GM12878 (cell line): ENCODE measurements at regions not wholly inside any gene's neighbourhood (a gene's known extent, or its start where the extent isn't known, plus 50 kb on each side); places are given as distances from the start of the nearest gene placed in this dataset.

Experiments
- ATAC-seq: fragments of 200-7000 bp; cut with Tn5 transposase; 3 replicates; pipeline ENCODE4 v1.9.1; 2020; ENCODE audit warnings: mild to moderate bottlenecking, moderate library complexity
- BruUV-seq: library from RNA; stranded (reverse); fragments of 400-500 nt; replicated peaks from 2 replicates; lab custom pipeline; 2021; lab: Mats Ljungman, UMichigan
- CTCF ChIA-PET: fragments of 300-600 bp; sonication (Branson Sonifier 250); formaldehyde crosslinking; extraction: SDS; loops from one replicate; lab custom pipeline; 2021; ENCODE audit warnings: inconsistent platforms; lab: Yijun Ruan, JAX
- POLR2A ChIA-PET: fragments of 350-600 bp; formaldehyde crosslinking; extraction: SDS; loops from one replicate; lab custom pipeline; 2021; ENCODE audit warnings: inconsistent platforms; lab: Charles Lee
- RAD21 ChIA-PET: fragments of 300-600 bp; sonication (Branson Sonifier 250); formaldehyde crosslinking; loops from one replicate; lab custom pipeline; 2023; ENCODE audit warnings: antibody characterized with exemption; ENCODE audit not compliant: unreplicated experiment; lab: Charles Lee
- SMC1A ChIA-PET: fragments of 300-600 bp; sonication (Branson Sonifier 250); formaldehyde crosslinking; loops from one replicate; lab custom pipeline; 2023; ENCODE audit not compliant: unreplicated experiment, uncharacterized antibody; lab: Charles Lee
- DNase-seq: peaks from one replicate; pipeline ENCODE4 v3.0.0-alpha.2; 2011; ENCODE audit warnings: low read depth, low spot score
- FAIRE-seq: peaks from 3 replicates; lab custom pipeline; 2011; peaks lifted over from hg19 to GRCh38; lab: Jason Lieb, UNC
- H2AFZ ChIP-seq: 2 replicates; pipeline ENCODE4 v1.6.0; 2011; ENCODE audit warnings: low read depth, low read length, control low read depth; ENCODE audit not compliant: control insufficient read depth
- H3K27ac ChIP-seq: 2 replicates; pipeline ENCODE4 v1.5.1; 2011; ENCODE audit warnings: control low read depth; ENCODE audit not compliant: control insufficient read depth, insufficient read depth
- H3K27me3 ChIP-seq, 2 experiments: replicated peaks in 1 of 2; 2 replicates each; pipeline versions ENCODE4 v1.6.0 to v1.6.1; 2011; ENCODE audit warnings: low read length in 1 of 2; ENCODE audit not compliant: control insufficient read depth in 2 of 2, insufficient read depth in 2 of 2
- H3K36me3 ChIP-seq, 2 experiments: 2 replicates each; pipeline ENCODE4 v1.5.1; 2011; ENCODE audit warnings: low read length in 1 of 2; ENCODE audit not compliant: control insufficient read depth in 2 of 2, insufficient read depth in 2 of 2
- H3K4me1 ChIP-seq: 2 replicates; pipeline ENCODE4 v1.6.1; 2011; ENCODE audit warnings: mild to moderate bottlenecking, low read length, moderate library complexity, mixed read lengths; ENCODE audit not compliant: control insufficient read depth, insufficient read depth
- H3K4me2 ChIP-seq: 2 replicates; pipeline ENCODE4 v1.6.0; 2011; ENCODE audit warnings: control low read depth; ENCODE audit not compliant: control insufficient read depth, insufficient read depth
- H3K4me3 ChIP-seq: fragments of 200-600 bp; sonication (generic); 2 replicates; pipeline ENCODE4 v1.5.1; 2016
- H3K79me2 ChIP-seq: 2 replicates; pipeline ENCODE4 v1.6.0; 2011; ENCODE audit warnings: low read length; ENCODE audit not compliant: control insufficient read depth, insufficient read depth
- H3K9ac ChIP-seq: 2 replicates; pipeline ENCODE4 v1.8.0; 2011; ENCODE audit warnings: low read length, control low read depth, mixed read lengths; ENCODE audit not compliant: control insufficient read depth, insufficient read depth
- H3K9me3 ChIP-seq: replicated peaks from 3 replicates; pipeline ENCODE4 v1.5.1; 2011; ENCODE audit warnings: mild to moderate bottlenecking, low read length; ENCODE audit not compliant: control insufficient read depth, insufficient read depth
- H4K20me1 ChIP-seq: 2 replicates; pipeline ENCODE4 v1.6.0; 2011; ENCODE audit not compliant: control insufficient read depth, insufficient read depth
- ETV6 ChIP-seq, 2 experiments: fragments of 450-650 bp in 1 of 2; IDR thresholded peaks in 1 of 2; conservative IDR thresholded peaks in 1 of 2; 2 replicates each; pipeline ENCODE4 v1.6.1; 2014; ENCODE audit warnings: antibody characterized with exemption in 1 of 2, borderline replicate concordance in 1 of 2, low read depth in 1 of 2, mild to moderate bottlenecking in 1 of 2, moderate library complexity in 1 of 2
- NFIC ChIP-seq: IDR thresholded peaks from 2 replicates; pipeline ENCODE4 v1.6.1; 2012; ENCODE audit warnings: low read depth, mild to moderate bottlenecking, inconsistent platforms, low read length, moderate library complexity
- WGBS: methylation state at CpG from one replicate; pipeline ENCODE4 v1.1.6; 2016; ENCODE audit warnings: low lambda C conversion rate; ENCODE audit not compliant: insufficient replicate concordance, insufficient coverage; ENCODE audit errors: missing lambda C conversion rate; 5-methylcytosine and 5-hydroxymethylcytosine counted together
- in situ Hi-C: fragments of 300-500 bp; cut with MboI; formaldehyde crosslinking; loops from 9 replicates; pipeline ENCODE4 v1.14.3; 2018; ENCODE audit warnings: mixed read lengths
- intact Hi-C: fragments of 100-400 bp; cut with micrococcal nuclease; formaldehyde crosslinking; loops from one replicate; pipeline ENCODE4 v1.14.2; 2022; ENCODE audit not compliant: unreplicated experiment
- TF ChIP-seq, protein P1 (sequence below): IDR thresholded peaks from 2 replicates; pipeline ENCODE4 v1.6.1; 2012; ENCODE audit warnings: improper control_type of control experiment, low read depth, low read length; ENCODE audit not compliant: insufficient replicate concordance
- TF ChIP-seq, protein P2 (sequence below): fragments of 450-650 bp; IDR thresholded peaks from 2 replicates; pipeline ENCODE4 v1.6.1; 2017; ENCODE audit warnings: mild to moderate bottlenecking
- TF ChIP-seq, protein P3 (sequence below): fragments of 450-650 bp; IDR thresholded peaks from 2 replicates; pipeline ENCODE4 v1.6.1; 2017; ENCODE audit warnings: mild to moderate bottlenecking, moderate library complexity
- TF ChIP-seq, protein P4 (sequence below): fragments of 450-650 bp; formaldehyde crosslinking; IDR thresholded peaks from 2 replicates; pipeline ENCODE4 v1.4.0; 2020; ENCODE audit warnings: mild to moderate bottlenecking, moderate library complexity

DNA sequence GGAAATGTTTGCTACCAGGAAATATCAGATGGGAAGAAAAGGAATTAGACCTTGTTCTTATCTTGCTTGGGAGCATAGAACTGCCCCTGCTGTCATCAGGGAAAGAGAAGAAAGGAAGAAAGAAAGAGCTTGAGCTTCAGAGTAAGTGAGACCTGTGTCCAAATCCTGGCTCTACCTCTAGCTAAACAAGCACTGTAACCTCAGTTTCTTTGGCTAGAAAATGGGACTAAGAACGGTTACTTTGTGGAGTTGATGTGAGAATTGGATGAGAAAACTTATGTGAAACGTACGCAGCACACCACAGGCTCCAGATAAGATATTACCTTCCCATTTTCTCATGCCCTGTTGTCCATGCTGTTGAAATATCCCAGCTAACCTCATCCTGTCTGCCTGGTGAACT, 57.1 kb upstream of the CREB3L1 start (continued):
- TF ChIP-seq, protein P1, sequence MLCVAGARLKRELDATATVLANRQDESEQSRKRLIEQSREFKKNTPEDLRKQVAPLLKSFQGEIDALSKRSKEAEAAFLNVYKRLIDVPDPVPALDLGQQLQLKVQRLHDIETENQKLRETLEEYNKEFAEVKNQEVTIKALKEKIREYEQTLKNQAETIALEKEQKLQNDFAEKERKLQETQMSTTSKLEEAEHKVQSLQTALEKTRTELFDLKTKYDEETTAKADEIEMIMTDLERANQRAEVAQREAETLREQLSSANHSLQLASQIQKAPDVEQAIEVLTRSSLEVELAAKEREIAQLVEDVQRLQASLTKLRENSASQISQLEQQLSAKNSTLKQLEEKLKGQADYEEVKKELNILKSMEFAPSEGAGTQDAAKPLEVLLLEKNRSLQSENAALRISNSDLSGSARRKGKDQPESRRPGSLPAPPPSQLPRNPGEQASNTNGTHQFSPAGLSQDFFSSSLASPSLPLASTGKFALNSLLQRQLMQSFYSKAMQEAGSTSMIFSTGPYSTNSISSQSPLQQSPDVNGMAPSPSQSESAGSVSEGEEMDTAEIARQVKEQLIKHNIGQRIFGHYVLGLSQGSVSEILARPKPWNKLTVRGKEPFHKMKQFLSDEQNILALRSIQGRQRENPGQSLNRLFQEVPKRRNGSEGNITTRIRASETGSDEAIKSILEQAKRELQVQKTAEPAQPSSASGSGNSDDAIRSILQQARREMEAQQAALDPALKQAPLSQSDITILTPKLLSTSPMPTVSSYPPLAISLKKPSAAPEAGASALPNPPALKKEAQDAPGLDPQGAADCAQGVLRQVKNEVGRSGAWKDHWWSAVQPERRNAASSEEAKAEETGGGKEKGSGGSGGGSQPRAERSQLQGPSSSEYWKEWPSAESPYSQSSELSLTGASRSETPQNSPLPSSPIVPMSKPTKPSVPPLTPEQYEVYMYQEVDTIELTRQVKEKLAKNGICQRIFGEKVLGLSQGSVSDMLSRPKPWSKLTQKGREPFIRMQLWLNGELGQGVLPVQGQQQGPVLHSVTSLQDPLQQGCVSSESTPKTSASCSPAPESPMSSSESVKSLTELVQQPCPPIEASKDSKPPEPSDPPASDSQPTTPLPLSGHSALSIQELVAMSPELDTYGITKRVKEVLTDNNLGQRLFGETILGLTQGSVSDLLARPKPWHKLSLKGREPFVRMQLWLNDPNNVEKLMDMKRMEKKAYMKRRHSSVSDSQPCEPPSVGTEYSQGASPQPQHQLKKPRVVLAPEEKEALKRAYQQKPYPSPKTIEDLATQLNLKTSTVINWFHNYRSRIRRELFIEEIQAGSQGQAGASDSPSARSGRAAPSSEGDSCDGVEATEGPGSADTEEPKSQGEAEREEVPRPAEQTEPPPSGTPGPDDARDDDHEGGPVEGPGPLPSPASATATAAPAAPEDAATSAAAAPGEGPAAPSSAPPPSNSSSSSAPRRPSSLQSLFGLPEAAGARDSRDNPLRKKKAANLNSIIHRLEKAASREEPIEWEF, result no peak
- TF ChIP-seq, protein P2, sequence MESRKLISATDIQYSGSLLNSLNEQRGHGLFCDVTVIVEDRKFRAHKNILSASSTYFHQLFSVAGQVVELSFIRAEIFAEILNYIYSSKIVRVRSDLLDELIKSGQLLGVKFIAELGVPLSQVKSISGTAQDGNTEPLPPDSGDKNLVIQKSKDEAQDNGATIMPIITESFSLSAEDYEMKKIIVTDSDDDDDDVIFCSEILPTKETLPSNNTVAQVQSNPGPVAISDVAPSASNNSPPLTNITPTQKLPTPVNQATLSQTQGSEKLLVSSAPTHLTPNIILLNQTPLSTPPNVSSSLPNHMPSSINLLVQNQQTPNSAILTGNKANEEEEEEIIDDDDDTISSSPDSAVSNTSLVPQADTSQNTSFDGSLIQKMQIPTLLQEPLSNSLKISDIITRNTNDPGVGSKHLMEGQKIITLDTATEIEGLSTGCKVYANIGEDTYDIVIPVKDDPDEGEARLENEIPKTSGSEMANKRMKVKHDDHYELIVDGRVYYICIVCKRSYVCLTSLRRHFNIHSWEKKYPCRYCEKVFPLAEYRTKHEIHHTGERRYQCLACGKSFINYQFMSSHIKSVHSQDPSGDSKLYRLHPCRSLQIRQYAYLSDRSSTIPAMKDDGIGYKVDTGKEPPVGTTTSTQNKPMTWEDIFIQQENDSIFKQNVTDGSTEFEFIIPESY, result no peak
- TF ChIP-seq ETV6 (conservative IDR thresholded peaks at IDR 0.05 in 1 of 2, IDR thresholded peaks at IDR 0.05 in 1 of 2; ENCODE audit: borderline replicate concordance in 1 of 2, low read depth in 1 of 2), result no peak

DNA sequence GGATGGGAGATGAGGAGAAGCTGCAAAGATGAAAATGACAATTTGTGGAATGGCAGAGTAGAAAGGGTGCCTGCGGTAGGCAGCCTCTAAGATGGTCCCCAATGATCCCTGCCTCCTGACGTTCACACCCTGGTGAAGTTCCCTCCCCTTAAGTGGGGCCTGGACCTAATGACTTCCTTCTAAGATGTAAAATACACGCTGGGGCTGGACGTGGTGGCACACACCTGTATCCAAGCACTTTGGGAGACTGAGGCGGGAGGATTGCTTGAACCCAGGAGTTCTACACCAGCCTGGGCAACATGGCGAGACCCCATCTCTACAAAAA, 60.7 kb upstream of the CREB3L1 start:
- ChIA-PET CTCF (interaction anchor here (1.3 kb wide), 1 partner anchor 251 kb away, joined by 4 read pairs; no protein-coding TSS in a partner anchor), POLR2A (no interaction called here)
- in situ Hi-C loops, result no loop called here
- TF ChIP-seq, protein P3, sequence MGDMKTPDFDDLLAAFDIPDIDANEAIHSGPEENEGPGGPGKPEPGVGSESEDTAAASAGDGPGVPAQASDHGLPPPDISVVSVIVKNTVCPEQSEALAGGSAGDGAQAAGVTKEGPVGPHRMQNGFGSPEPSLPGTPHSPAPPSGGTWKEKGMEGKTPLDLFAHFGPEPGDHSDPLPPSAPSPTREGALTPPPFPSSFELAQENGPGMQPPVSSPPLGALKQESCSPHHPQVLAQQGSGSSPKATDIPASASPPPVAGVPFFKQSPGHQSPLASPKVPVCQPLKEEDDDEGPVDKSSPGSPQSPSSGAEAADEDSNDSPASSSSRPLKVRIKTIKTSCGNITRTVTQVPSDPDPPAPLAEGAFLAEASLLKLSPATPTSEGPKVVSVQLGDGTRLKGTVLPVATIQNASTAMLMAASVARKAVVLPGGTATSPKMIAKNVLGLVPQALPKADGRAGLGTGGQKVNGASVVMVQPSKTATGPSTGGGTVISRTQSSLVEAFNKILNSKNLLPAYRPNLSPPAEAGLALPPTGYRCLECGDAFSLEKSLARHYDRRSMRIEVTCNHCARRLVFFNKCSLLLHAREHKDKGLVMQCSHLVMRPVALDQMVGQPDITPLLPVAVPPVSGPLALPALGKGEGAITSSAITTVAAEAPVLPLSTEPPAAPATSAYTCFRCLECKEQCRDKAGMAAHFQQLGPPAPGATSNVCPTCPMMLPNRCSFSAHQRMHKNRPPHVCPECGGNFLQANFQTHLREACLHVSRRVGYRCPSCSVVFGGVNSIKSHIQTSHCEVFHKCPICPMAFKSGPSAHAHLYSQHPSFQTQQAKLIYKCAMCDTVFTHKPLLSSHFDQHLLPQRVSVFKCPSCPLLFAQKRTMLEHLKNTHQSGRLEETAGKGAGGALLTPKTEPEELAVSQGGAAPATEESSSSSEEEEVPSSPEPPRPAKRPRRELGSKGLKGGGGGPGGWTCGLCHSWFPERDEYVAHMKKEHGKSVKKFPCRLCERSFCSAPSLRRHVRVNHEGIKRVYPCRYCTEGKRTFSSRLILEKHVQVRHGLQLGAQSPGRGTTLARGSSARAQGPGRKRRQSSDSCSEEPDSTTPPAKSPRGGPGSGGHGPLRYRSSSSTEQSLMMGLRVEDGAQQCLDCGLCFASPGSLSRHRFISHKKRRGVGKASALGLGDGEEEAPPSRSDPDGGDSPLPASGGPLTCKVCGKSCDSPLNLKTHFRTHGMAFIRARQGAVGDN, result no peak
- no peak for TF ChIP-seq NFIC
- TF ChIP-seq, protein P4, sequence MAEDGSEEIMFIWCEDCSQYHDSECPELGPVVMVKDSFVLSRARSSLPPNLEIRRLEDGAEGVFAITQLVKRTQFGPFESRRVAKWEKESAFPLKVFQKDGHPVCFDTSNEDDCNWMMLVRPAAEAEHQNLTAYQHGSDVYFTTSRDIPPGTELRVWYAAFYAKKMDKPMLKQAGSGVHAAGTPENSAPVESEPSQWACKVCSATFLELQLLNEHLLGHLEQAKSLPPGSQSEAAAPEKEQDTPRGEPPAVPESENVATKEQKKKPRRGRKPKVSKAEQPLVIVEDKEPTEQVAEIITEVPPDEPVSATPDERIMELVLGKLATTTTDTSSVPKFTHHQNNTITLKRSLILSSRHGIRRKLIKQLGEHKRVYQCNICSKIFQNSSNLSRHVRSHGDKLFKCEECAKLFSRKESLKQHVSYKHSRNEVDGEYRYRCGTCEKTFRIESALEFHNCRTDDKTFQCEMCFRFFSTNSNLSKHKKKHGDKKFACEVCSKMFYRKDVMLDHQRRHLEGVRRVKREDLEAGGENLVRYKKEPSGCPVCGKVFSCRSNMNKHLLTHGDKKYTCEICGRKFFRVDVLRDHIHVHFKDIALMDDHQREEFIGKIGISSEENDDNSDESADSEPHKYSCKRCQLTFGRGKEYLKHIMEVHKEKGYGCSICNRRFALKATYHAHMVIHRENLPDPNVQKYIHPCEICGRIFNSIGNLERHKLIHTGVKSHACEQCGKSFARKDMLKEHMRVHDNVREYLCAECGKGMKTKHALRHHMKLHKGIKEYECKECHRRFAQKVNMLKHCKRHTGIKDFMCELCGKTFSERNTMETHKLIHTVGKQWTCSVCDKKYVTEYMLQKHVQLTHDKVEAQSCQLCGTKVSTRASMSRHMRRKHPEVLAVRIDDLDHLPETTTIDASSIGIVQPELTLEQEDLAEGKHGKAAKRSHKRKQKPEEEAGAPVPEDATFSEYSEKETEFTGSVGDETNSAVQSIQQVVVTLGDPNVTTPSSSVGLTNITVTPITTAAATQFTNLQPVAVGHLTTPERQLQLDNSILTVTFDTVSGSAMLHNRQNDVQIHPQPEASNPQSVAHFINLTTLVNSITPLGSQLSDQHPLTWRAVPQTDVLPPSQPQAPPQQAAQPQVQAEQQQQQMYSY (CRISPR knock-in tag), result no peak

More for the DNA sequence above, 60.7 kb upstream of the CREB3L1 start:
- H3K4me2 ChIP-seq, result no peak overlapping the region
- H2AFZ ChIP-seq, result no peak overlapping the region
- H3K9ac ChIP-seq, result no peak overlapping the region
- H3K27me3 ChIP-seq, result no peaks in the 10 kb centered on the region; a peak in 1 of 4 replicates
- ATAC-seq (no peak), DNase-seq (no peak), FAIRE-seq (no peak)
- BruUV-seq, result no TSS peak
- no peak overlapping the region for H3K27ac ChIP-seq
- RAD21 ChIA-PET, result no interaction called here
- no peaks in the 10 kb centered on the region for H3K36me3 ChIP-seq
- H3K4me1 ChIP-seq, result peaks cover 6% of the 10 kb centered on the region; the same call in 1 of the 2 replicates
- no peak overlapping the region for H3K4me3 ChIP-seq
- intact Hi-C loops, result no loop called here
- no peaks in the 10 kb centered on the region for H3K79me2 ChIP-seq
- WGBS, result 64% methylated on average over 6 of the region's 6 CpGs
- SMC1A ChIA-PET, result interaction anchor here (1.6 kb wide), 1 partner anchor 9 kb away, joined by 3 read pairs; no protein-coding TSS in a partner anchor
- H4K20me1 ChIP-seq, result no peaks in the 10 kb centered on the region
- H3K9me3 ChIP-seq, result no peaks in the 10 kb centered on the region
